OCI-LY3 (cell line): ENCODE measurements at regions not wholly inside any gene's neighbourhood (a gene's known extent, or its start where the extent isn't known, plus 50 kb on each side); places are given as distances from the start of the nearest gene placed in this dataset.

Experiments
- H2AFZ ChIP-seq: fragments of 200-600, 300-600 bp; shearing (Covaris generic); 2 replicates; pipeline ENCODE4 v1.6.0; 2014; ENCODE audit warnings: antibody characterized with exemption, low read depth, low read length
- H3K27ac ChIP-seq: fragments of 200-600, 300-600 bp; sonication (generic); 2 replicates; pipeline ENCODE4 v1.5.1; 2014; ENCODE audit warnings: mild to moderate bottlenecking, low read length, moderate library complexity, mixed read lengths
- H3K27me3 ChIP-seq: fragments of 200-600, 300-600 bp; sonication (generic); 2 replicates; pipeline ENCODE4 v1.6.1; 2014; ENCODE audit warnings: low read depth, low read length, mixed read lengths
- H3K36me3 ChIP-seq: fragments of 200-600, 300-600 bp; sonication (generic); replicated peaks from 2 replicates; pipeline ENCODE3; 2014; ENCODE audit warnings: low read depth, low read length, mixed read lengths
- H3K4me1 ChIP-seq: fragments of 300-600, 200-600 bp; sonication (generic); 2 replicates; pipeline ENCODE4 v1.6.1; 2014; ENCODE audit warnings: low read length, mixed read lengths
- H3K4me2 ChIP-seq: fragments of 200-600, 300-600 bp; sonication (generic); 2 replicates; pipeline ENCODE4 v1.6.1; 2014; ENCODE audit warnings: low read length, mixed read lengths
- H3K4me3 ChIP-seq: fragments of 300-600, 200-600 bp; sonication (generic); 2 replicates; pipeline ENCODE4 v1.5.1; 2014; ENCODE audit warnings: antibody characterized with exemption, mild to moderate bottlenecking, low read length, moderate library complexity
- H3K79me2 ChIP-seq: fragments of 300-600, 200-600 bp; shearing (Covaris generic); 2 replicates; pipeline ENCODE4 v1.6.1; 2014; ENCODE audit warnings: mild to moderate bottlenecking, low read length, mixed read lengths
- H3K9ac ChIP-seq: fragments of 300-600, 200-600 bp; shearing (Covaris generic); 2 replicates; pipeline ENCODE4 v1.6.0; 2014; ENCODE audit warnings: mild to moderate bottlenecking, low read length, moderate library complexity
- H3K9me3 ChIP-seq: fragments of 200-600, 300-600 bp; shearing (Covaris generic); 2 replicates; pipeline ENCODE4 v1.6.1; 2014; ENCODE audit warnings: low read length, mixed read lengths; ENCODE audit not compliant: insufficient read depth
- H4K20me1 ChIP-seq: fragments of 200-600, 300-600 bp; sonication (generic); 2 replicates; pipeline ENCODE4 v1.6.1; 2016; ENCODE audit warnings: low read length, mixed read lengths; ENCODE audit not compliant: insufficient read depth
- EZH2phosphoT487 ChIP-seq: fragments of 200-600 bp; shearing (Covaris generic); IDR thresholded peaks from 2 replicates; pipeline ENCODE4 v1.6.1; 2018; ENCODE audit warnings: antibody characterized with exemption, mixed run types, low read depth
- TF ChIP-seq, protein P1 (sequence below): fragments of 200-600, 300-600 bp; sonication (generic); IDR thresholded peaks from 2 replicates; pipeline ENCODE4 v1.5.1; 2014; ENCODE audit warnings: antibody characterized with exemption, low read length, low read depth

DNA sequence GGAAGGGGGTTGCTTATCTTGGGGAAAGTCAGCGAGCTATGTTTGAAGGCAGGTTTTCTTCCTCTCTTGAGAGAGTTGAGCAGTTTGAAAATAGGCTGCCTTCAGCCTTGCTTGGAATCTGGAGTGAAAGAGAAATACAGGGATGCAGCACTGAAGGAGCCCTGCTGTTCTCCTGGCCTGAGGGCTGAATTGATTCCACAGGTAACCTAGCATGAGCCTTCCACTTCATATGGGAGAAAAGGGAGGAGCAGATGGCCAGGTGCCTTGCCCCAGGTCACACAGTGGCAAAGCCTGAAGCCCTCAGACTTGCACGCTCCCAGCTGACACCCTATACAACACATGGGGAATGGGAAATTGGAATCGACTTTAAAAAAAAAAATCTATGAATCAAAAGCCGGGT is 88.0 kb upstream of the WLS start:
- Histone ChIP-seq H3K4me1 (no peaks in the 10 kb centered on the region), H3K27me3 (no peaks in the 10 kb centered on the region), H3K79me2 (no peaks in the 10 kb centered on the region), H3K36me3 (no peaks in the 10 kb centered on the region), H2AFZ (no peak overlapping the region), H3K9me3 (no peaks in the 10 kb centered on the region), H3K4me2 (no peak overlapping the region), H3K4me3 (no peak overlapping the region), H3K27ac (no peak overlapping the region), H4K20me1 (no peaks in the 10 kb centered on the region), H3K9ac (no peak overlapping the region)
- TF ChIP-seq, protein P1, sequence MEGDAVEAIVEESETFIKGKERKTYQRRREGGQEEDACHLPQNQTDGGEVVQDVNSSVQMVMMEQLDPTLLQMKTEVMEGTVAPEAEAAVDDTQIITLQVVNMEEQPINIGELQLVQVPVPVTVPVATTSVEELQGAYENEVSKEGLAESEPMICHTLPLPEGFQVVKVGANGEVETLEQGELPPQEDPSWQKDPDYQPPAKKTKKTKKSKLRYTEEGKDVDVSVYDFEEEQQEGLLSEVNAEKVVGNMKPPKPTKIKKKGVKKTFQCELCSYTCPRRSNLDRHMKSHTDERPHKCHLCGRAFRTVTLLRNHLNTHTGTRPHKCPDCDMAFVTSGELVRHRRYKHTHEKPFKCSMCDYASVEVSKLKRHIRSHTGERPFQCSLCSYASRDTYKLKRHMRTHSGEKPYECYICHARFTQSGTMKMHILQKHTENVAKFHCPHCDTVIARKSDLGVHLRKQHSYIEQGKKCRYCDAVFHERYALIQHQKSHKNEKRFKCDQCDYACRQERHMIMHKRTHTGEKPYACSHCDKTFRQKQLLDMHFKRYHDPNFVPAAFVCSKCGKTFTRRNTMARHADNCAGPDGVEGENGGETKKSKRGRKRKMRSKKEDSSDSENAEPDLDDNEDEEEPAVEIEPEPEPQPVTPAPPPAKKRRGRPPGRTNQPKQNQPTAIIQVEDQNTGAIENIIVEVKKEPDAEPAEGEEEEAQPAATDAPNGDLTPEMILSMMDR, result no peak
- TF ChIP-seq EZH2phosphoT487, result no peak

DNA sequence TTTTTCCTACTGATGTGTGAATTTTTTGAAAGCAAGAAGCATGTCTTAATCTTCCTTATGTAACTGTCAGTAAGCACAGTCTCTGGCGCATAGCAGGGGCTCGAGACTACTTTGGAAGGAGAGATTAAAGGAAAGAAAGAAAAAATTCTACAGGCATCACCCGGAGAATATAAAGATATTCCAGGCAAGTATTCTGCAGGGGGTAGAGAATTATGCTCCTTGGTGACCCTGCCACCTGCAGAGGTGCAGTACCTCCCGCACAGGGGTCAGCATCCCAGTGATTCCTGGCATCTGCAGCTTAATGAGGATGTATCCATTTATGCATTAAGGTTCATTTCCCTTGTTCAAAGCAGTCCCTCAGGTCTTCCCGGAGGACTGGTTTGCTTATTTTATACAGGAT is 87.6 kb upstream of the WLS start:
- no peaks in the 10 kb centered on the region for H3K79me2 ChIP-seq
- H3K4me1 ChIP-seq, result no peaks in the 10 kb centered on the region
- no peak overlapping the region for H3K4me3 ChIP-seq
- TF ChIP-seq, protein P1, result no peak
- no peak for TF ChIP-seq EZH2phosphoT487
- no peaks in the 10 kb centered on the region for H3K36me3 ChIP-seq
- H2AFZ ChIP-seq, result no peak overlapping the region
- no peaks in the 10 kb centered on the region for H3K9me3 ChIP-seq
- no peak overlapping the region for H3K27ac ChIP-seq
- H3K4me2 ChIP-seq, result no peak overlapping the region
- H3K9ac ChIP-seq, result no peak overlapping the region
- H3K27me3 ChIP-seq, result no peaks in the 10 kb centered on the region
- no peaks in the 10 kb centered on the region for H4K20me1 ChIP-seq

DNA sequence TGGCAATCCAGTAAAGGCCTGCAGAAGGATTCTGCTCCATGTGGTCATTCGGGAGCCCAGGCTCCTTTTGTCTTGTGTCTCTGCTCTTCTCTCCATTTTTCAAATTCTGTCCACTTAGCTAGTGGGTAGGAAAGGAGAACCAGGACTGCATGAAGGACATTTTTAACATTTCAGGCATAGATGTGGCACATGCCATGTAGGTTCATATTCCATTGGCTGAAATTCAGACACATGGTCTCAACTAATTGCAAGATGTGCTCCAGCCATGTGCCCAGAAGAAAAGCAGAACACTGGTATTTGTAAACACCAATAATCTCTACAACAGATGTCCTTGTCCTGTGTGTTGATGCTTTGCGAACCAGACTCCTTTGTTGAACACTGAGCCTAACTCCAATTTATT is 85.2 kb upstream of the WLS start:
- no peak overlapping the region for H3K4me3 ChIP-seq
- H3K9ac ChIP-seq, result no peak overlapping the region
- H3K79me2 ChIP-seq, result no peaks in the 10 kb centered on the region
- no peaks in the 10 kb centered on the region for H3K27me3 ChIP-seq
- no peaks in the 10 kb centered on the region for H3K36me3 ChIP-seq
- no peaks in the 10 kb centered on the region for H4K20me1 ChIP-seq
- TF ChIP-seq, protein P1, result no peak
- TF ChIP-seq EZH2phosphoT487, result no peak
- H3K4me2 ChIP-seq, result no peak overlapping the region
- no peaks in the 10 kb centered on the region for H3K9me3 ChIP-seq
- no peaks in the 10 kb centered on the region for H3K4me1 ChIP-seq
- H3K27ac ChIP-seq, result no peak overlapping the region
- H2AFZ ChIP-seq, result no peak overlapping the region

DNA sequence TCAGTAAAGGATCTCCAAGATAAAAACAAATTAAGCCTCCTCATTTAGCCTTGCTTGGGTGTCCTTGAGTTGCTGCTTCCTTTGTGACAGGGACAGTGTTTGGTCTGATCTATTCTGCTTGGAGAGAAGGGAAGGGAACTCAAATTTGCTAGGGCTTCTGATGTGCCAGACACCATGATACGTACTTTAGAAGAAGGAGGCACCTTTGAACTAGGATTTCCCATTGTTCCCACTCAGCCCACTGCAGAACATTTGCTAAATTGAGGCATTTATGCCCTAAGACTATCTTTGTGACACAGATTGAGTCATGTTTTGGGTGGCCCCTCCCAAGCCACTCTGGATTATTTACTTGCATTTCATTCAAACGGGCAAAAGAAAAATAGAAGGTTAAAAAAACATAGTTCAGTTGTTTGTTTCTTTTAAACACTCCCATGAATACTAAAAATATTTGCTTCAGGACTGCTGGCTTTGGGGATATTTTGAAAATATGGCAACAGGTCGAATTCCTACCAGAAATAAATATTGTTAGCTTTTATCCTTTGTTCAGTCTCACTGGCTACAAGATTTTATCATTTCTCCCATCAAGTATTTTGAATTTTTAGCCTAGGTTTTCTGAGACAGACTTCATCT is 81.9 kb upstream of the WLS start:
- Histone ChIP-seq H3K27me3 (no peaks in the 10 kb centered on the region), H3K79me2 (no peaks in the 10 kb centered on the region), H3K27ac (no peak overlapping the region), H3K36me3 (no peaks in the 10 kb centered on the region), H2AFZ (no peak overlapping the region), H3K4me2 (no peak overlapping the region), H3K9ac (no peak overlapping the region), H3K4me3 (no peak overlapping the region), H3K4me1 (no peaks in the 10 kb centered on the region), H3K9me3 (no peaks in the 10 kb centered on the region), H4K20me1 (no peaks in the 10 kb centered on the region)
- no peak for TF ChIP-seq EZH2phosphoT487
- TF ChIP-seq, protein P1, result no peak
